ENCODE measurements at regions not wholly inside any gene's neighbourhood (a gene's known extent, or its start where the extent isn't known, plus 50 kb on each side); places are given as distances from the start of the nearest gene placed in this dataset.

DNA sequence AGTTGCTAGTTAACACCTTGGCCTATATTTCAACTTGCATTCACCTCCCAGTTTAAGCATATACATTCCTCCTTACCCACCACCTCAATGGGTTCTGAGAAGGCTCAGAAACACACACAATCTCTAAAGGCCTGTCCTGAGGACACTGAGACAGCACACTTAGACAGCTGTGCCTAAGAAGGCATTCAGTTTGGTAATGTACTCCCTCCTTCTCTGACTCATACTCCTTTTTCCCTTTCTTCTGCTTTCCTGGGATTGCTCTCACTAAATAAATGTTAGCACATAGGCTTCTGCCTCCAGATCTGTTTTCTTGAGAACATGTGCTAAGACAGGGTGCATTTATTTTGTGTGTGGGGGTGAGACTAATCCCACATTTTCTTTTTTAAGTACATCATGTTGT lies 456.8 kb upstream of the CDH6 start:
- no peak overlapping the region for H3K4me3 ChIP-seq (replicated peaks; ENCODE audit: insufficient read depth, low read length)
- H3K27me3 ChIP-seq (ENCODE audit: insufficient read depth, poor library complexity, severe bottlenecking), result no peaks in the 10 kb centered on the region
- H3K27ac ChIP-seq (replicated peaks), result no peak overlapping the region
- TF ChIP-seq POLR2AphosphoS5 (IDR thresholded peaks at IDR 0.05; ENCODE audit: low read depth) (no peak), SPI1 (IDR thresholded peaks at IDR 0.05; ENCODE audit: borderline replicate concordance, low read depth) (no peak), GABPA (IDR thresholded peaks at IDR 0.05; ENCODE audit: low read depth) (no peak)
- TF ChIP-seq, protein P1, sequence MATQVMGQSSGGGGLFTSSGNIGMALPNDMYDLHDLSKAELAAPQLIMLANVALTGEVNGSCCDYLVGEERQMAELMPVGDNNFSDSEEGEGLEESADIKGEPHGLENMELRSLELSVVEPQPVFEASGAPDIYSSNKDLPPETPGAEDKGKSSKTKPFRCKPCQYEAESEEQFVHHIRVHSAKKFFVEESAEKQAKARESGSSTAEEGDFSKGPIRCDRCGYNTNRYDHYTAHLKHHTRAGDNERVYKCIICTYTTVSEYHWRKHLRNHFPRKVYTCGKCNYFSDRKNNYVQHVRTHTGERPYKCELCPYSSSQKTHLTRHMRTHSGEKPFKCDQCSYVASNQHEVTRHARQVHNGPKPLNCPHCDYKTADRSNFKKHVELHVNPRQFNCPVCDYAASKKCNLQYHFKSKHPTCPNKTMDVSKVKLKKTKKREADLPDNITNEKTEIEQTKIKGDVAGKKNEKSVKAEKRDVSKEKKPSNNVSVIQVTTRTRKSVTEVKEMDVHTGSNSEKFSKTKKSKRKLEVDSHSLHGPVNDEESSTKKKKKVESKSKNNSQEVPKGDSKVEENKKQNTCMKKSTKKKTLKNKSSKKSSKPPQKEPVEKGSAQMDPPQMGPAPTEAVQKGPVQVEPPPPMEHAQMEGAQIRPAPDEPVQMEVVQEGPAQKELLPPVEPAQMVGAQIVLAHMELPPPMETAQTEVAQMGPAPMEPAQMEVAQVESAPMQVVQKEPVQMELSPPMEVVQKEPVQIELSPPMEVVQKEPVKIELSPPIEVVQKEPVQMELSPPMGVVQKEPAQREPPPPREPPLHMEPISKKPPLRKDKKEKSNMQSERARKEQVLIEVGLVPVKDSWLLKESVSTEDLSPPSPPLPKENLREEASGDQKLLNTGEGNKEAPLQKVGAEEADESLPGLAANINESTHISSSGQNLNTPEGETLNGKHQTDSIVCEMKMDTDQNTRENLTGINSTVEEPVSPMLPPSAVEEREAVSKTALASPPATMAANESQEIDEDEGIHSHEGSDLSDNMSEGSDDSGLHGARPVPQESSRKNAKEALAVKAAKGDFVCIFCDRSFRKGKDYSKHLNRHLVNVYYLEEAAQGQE (IDR thresholded peaks at IDR 0.05; ENCODE audit: insufficient replicate concordance, low read depth), result no peak
- TF ChIP-seq, protein P2, sequence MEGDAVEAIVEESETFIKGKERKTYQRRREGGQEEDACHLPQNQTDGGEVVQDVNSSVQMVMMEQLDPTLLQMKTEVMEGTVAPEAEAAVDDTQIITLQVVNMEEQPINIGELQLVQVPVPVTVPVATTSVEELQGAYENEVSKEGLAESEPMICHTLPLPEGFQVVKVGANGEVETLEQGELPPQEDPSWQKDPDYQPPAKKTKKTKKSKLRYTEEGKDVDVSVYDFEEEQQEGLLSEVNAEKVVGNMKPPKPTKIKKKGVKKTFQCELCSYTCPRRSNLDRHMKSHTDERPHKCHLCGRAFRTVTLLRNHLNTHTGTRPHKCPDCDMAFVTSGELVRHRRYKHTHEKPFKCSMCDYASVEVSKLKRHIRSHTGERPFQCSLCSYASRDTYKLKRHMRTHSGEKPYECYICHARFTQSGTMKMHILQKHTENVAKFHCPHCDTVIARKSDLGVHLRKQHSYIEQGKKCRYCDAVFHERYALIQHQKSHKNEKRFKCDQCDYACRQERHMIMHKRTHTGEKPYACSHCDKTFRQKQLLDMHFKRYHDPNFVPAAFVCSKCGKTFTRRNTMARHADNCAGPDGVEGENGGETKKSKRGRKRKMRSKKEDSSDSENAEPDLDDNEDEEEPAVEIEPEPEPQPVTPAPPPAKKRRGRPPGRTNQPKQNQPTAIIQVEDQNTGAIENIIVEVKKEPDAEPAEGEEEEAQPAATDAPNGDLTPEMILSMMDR (IDR thresholded peaks at IDR 0.05; ENCODE audit: insufficient read depth, low read length), result no peak
- DNase-seq (ENCODE audit: low read depth in 1 of 2, low spot score in 1 of 2), result no peak

DNA sequence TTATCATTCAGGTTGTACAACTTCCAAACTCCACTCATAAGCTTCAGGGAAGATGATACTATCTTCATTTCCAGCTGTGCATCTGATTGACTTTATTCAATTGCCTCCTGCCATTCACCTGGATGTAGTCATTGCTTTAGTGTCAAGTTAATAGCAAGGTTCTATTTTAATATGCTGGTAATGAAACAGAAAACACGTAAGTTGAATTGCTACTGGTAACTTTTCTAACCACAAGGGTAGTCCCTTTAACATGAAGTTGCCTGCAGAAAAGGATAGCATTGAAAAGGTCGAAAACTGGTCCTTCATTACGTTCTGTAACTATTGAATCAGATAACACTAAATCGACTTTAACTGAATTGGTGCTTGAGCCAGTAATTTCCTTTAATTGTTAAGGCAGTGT lies 459.4 kb upstream of the CDH6 start:
- no peak for DNase-seq (ENCODE audit: low read depth in 1 of 2, low spot score in 1 of 2)
- TF ChIP-seq SPI1 (IDR thresholded peaks at IDR 0.05; ENCODE audit: borderline replicate concordance, low read depth) (no peak), POLR2AphosphoS5 (IDR thresholded peaks at IDR 0.05; ENCODE audit: low read depth) (no peak), GABPA (IDR thresholded peaks at IDR 0.05; ENCODE audit: low read depth) (no peak)
- TF ChIP-seq, protein P1 (IDR thresholded peaks at IDR 0.05; ENCODE audit: insufficient replicate concordance, low read depth), result no peak
- TF ChIP-seq, protein P2 (IDR thresholded peaks at IDR 0.05; ENCODE audit: insufficient read depth, low read length), result no peak

DNA sequence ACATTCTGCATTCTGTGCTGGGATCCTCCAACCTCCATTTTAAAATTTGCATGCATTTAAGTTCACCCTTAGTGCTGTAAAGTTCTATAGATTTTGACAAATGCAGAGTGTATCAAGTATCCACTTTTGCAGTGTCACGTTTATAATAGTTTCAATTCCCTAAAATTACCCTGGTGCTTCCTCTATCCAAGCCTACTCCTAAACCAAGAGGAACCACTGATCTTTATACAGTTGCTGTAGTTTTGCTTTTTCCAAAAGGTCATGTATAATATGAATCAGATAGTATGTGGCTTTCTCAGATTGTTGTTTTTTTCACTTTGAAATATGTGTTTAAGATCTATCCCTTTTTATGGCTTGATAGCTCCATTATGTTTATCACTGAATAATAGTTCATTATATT lies 468.4 kb upstream of the CDH6 start:
- no peak overlapping the region for H3K27ac ChIP-seq (replicated peaks)
- TF ChIP-seq, protein P2 (IDR thresholded peaks at IDR 0.05; ENCODE audit: insufficient read depth, low read length), result no peak
- no peaks in the 10 kb centered on the region for H3K27me3 ChIP-seq (ENCODE audit: insufficient read depth, poor library complexity, severe bottlenecking)
- no peak overlapping the region for H3K4me3 ChIP-seq (replicated peaks; ENCODE audit: insufficient read depth, low read length)
- no peak for DNase-seq (ENCODE audit: low read depth in 1 of 2, low spot score in 1 of 2)

More for the DNA sequence above, 459.4 kb upstream of the CDH6 start:
- Histone ChIP-seq H3K27me3 (ENCODE audit: insufficient read depth, poor library complexity, severe bottlenecking) (no peaks in the 10 kb centered on the region), H3K27ac (replicated peaks) (no peak overlapping the region), H3K4me3 (replicated peaks; ENCODE audit: insufficient read depth, low read length) (no peak overlapping the region)

DNA sequence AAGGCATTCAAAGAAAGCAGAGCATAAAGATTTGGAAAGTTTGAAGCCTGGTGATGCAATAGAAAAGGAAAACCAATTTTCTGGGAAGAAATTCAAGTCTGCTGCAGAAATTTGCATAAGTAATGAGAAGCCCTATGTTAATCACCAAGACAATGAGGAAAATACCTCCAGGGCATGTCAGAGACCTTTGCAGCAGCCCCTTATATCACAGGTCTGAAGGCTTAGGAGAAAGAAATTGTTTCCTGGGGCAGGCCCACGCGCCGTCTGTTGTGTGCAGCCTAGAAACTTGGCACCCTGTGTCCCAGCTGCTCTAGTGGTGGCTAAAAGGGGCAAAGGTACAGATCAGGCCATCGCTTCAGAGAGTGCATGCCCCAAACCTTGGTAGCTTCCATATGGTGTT lies 495.3 kb upstream of the CDH6 start:
- Histone ChIP-seq H3K27me3 (ENCODE audit: insufficient read depth, poor library complexity, severe bottlenecking) (no peaks in the 10 kb centered on the region), H3K27ac (replicated peaks) (no peak overlapping the region), H3K4me3 (replicated peaks; ENCODE audit: insufficient read depth, low read length) (no peak overlapping the region)
- no peak for TF ChIP-seq SPI1 (IDR thresholded peaks at IDR 0.05; ENCODE audit: borderline replicate concordance, low read depth)
- TF ChIP-seq, protein P2 (IDR thresholded peaks at IDR 0.05; ENCODE audit: insufficient read depth, low read length), result no peak
- TF ChIP-seq, protein P1 (IDR thresholded peaks at IDR 0.05; ENCODE audit: insufficient replicate concordance, low read depth), result no peak
- no peak for TF ChIP-seq GABPA (IDR thresholded peaks at IDR 0.05; ENCODE audit: low read depth)
- no peak for TF ChIP-seq POLR2AphosphoS5 (IDR thresholded peaks at IDR 0.05; ENCODE audit: low read depth)
- no peak for DNase-seq (ENCODE audit: low read depth in 1 of 2, low spot score in 1 of 2)

Data from HL-60 (cell line).